ENCODE measurements at regions not wholly inside any gene's neighbourhood (a gene's known extent, or its start where the extent isn't known, plus 50 kb on each side); places are given as distances from the start of the nearest gene placed in this dataset.

- H3K9me3 ChIP-seq (ENCODE audit: control insufficient read depth in 4 of 4, insufficient read depth in 3 of 4, low read length in 3 of 4), result no peaks in the 10 kb centered on the region
- no peak overlapping the region for H3K27ac ChIP-seq (ENCODE audit: low read depth in 1 of 2, low read length in 1 of 2)
- peaks cover 0 to 2% (median 0%) of the 10 kb centered on the region in 5 donors for H3K4me1 ChIP-seq (ENCODE audit: control insufficient read depth in 5 of 5, insufficient read depth in 5 of 5, low read length in 5 of 5)
- H3K27me3 ChIP-seq (ENCODE audit: control insufficient read depth in 3 of 3, insufficient read depth in 3 of 3, low read length in 2 of 3), result no peaks in the 10 kb centered on the region
- ATAC-seq (ENCODE audit: insufficient read depth, low FRiP score) (no peak), DNase-seq (no peak)
- 68 to 73% methylated on average over 6 of the region's 6 CpGs for WGBS, 2 donors
- no peak overlapping the region for H3K4me3 ChIP-seq
- no peak for TF ChIP-seq CTCF (IDR thresholded peaks at IDR 0.05; ENCODE audit: control extremely low read depth, extremely low read depth)
- H3K36me3 ChIP-seq (ENCODE audit: control insufficient read depth in 4 of 4, insufficient read depth in 4 of 4, low read length in 4 of 4), result no peaks in the 10 kb centered on the region
- H3K9ac ChIP-seq (ENCODE audit: insufficient read depth in 1 of 2, low read length in 2 of 2), result no peak overlapping the region
These were observed 430.9 kb downstream of the BCKDHB start for GRCh38 chr6:80537118-80537972.

- H3K27ac ChIP-seq (ENCODE audit: low read depth in 1 of 2, low read length in 1 of 2), result no peak overlapping the region
- ATAC-seq (ENCODE audit: insufficient read depth, low FRiP score) (no peak), DNase-seq (no peak)
- no peak overlapping the region for H3K4me3 ChIP-seq
- no peaks in the 10 kb centered on the region for H3K27me3 ChIP-seq (ENCODE audit: control insufficient read depth in 3 of 3, insufficient read depth in 3 of 3, low read length in 2 of 3)
- TF ChIP-seq CTCF (IDR thresholded peaks at IDR 0.05; ENCODE audit: control extremely low read depth, extremely low read depth), result no peak
- H3K9me3 ChIP-seq (ENCODE audit: control insufficient read depth in 4 of 4, insufficient read depth in 3 of 4, low read length in 3 of 4), result no peaks in the 10 kb centered on the region
- 89 to 93% methylated on average over 1 of the region's 1 CpG for WGBS, 2 donors
- no peaks in the 10 kb centered on the region for H3K4me1 ChIP-seq (ENCODE audit: control insufficient read depth in 5 of 5, insufficient read depth in 5 of 5, low read length in 5 of 5)
- no peak overlapping the region for H3K9ac ChIP-seq (ENCODE audit: insufficient read depth in 1 of 2, low read length in 2 of 2)
- no peaks in the 10 kb centered on the region for H3K36me3 ChIP-seq (ENCODE audit: control insufficient read depth in 4 of 4, insufficient read depth in 4 of 4, low read length in 4 of 4)
These were observed 429.6 kb downstream of the BCKDHB start for GRCh38 chr6:80535914-80536565.

- H3K9ac ChIP-seq (ENCODE audit: insufficient read depth in 1 of 2, low read length in 2 of 2), result no peak overlapping the region
- no peak overlapping the region for H3K4me3 ChIP-seq
- ATAC-seq (ENCODE audit: insufficient read depth, low FRiP score) (no peak), DNase-seq (peak in 2 of 3 donors; percentile 53 to 54)
- no peaks in the 10 kb centered on the region for H3K4me1 ChIP-seq (ENCODE audit: control insufficient read depth in 5 of 5, insufficient read depth in 5 of 5, low read length in 5 of 5)
- 75 to 76% methylated on average over 4 of the region's 4 CpGs for WGBS, 2 donors
- H3K27me3 ChIP-seq (ENCODE audit: control insufficient read depth in 3 of 3, insufficient read depth in 3 of 3, low read length in 2 of 3), result no peaks in the 10 kb centered on the region
- no peaks in the 10 kb centered on the region for H3K36me3 ChIP-seq (ENCODE audit: control insufficient read depth in 4 of 4, insufficient read depth in 4 of 4, low read length in 4 of 4)
- H3K27ac ChIP-seq (ENCODE audit: low read depth in 1 of 2, low read length in 1 of 2), result no peak overlapping the region
- no peak for TF ChIP-seq CTCF (IDR thresholded peaks at IDR 0.05; ENCODE audit: control extremely low read depth, extremely low read depth)
- no peaks in the 10 kb centered on the region for H3K9me3 ChIP-seq (ENCODE audit: control insufficient read depth in 4 of 4, insufficient read depth in 3 of 4, low read length in 3 of 4)
These were observed 425.5 kb downstream of the BCKDHB start for GRCh38 chr6:80531681-80532619.

Measured in lung (tissue), 11 donors.